GM21390 (cell line): ENCODE measurements at regions not wholly inside any gene's neighbourhood (a gene's known extent, or its start where the extent isn't known, plus 50 kb on each side); places are given as distances from the start of the nearest gene placed in this dataset.

ENCODE experiments used
- ATAC-seq: cut with Tn5 transposase; IDR thresholded peaks from one replicate; pipeline ENCODE4 v1.9.1; 2021; ENCODE audit not compliant: unreplicated experiment

DNA sequence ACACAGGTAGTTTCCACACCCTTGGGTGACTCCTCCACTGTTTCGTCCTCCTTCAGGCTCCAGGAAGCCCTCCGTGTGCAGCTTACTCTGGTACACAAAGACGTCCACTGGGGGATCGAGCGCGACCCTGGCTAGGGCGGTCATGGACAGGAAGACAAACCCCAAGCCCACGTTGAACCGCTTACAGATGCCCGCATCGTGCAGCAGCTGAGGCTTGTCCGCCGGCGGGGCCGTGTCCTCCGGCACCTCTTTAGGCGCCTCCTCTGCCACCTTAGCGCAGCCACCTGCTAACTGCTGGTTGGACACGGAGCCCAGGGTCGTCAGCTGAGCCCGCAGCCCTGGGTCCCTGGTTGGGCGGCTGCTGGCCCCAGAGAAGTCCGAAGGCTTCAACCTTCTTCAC lies 309.0 kb upstream of the BTBD3 start:
- no peak for ATAC-seq

DNA sequence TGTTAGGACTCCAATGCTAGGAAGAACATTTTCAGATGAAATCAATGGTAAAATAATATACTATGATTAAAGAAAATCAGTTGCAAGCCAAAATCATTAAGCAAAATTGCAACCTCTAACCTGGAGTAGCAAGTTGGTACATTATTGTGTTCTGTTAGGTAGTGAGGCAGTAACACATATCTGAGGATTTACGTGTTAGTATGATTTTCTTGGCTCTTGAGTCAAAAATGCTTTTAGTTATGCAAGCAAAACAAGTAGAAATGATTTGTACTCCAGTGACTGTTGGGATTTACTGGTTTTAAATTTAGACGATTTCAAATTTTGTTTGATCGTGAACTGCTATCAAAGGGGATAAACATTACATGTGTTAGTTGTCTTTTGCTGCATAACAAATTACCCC lies 293.0 kb upstream of the BTBD3 start:
- no peak for ATAC-seq

DNA sequence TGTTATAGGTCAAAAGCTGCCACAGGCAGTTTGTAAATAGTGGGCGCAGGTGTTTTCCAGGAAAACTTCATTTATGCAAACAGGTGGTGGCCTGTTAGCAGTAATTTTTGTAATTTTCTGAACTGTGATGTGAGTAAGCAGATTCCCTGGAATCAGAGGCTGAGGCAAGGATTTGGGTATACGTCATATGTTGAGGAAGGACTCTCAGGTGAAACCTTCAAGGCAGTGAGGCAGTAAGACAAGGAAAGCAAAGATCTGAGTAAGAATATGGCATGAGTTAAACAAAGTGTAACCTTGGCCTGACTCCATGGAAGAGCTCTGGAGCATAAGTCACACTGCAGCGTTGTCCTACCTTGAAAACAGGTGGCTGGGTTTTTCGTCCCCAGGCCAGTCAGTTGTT lies 291.1 kb upstream of the BTBD3 start:
- no peak for ATAC-seq

DNA sequence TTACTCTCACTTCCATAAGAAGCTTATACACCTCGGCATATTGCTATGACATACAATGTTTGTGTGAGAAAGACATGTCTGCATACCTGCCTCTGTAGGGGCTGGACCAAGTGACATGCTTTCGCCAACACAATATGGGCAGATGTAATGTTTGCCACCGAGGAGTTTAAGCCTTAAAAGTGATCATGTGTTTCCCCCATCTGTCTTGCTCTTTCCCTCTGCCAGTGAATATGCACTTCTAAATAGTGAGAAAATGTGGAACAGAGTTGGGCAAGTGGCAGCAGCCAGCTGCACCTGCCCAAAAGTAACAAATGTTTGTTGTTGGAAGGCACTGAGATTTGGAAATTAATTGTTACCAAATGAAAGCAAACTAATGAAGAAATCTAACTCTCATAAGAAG lies 274.8 kb upstream of the BTBD3 start:
- no peak for ATAC-seq

DNA sequence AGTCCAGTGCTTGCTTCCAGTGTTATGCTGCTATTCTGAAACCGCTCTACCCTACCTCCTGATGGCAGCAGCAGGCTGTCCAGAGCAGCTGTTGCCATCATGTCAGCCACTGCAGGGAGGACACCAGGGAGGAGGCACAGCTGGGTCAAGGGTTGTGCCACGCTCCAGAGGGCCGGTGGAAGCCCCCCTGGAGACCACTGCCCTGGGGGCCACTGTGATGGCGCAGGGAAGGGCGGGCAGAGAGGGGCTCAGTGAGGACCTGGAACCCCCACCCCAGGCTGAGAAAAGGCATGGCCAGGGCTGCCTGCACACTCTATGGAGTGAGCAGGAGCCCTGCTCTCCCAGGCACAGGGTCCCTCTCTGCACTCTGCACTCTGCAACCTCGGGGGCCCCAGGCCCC lies 271.3 kb upstream of the BTBD3 start:
- no peak for ATAC-seq

DNA sequence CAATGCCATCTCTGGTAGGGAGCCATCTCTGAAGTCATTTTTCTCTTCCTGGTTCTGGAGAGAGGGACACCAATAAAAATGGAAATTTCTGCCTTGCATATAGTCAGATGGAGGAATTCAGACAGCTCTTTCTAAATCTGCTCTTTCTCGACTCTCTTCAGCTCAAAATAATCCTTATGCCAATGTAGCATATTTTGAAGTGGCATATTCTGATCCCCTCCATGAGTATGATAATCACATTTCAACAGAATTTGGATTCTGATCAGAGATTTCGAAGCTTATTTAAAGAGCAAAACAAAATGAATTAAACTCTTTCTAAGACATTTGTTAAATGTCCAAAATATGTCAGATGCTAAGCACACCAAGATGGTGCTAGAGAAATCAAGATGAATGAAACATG lies 267.1 kb upstream of the BTBD3 start:
- ATAC-seq: no peak

DNA sequence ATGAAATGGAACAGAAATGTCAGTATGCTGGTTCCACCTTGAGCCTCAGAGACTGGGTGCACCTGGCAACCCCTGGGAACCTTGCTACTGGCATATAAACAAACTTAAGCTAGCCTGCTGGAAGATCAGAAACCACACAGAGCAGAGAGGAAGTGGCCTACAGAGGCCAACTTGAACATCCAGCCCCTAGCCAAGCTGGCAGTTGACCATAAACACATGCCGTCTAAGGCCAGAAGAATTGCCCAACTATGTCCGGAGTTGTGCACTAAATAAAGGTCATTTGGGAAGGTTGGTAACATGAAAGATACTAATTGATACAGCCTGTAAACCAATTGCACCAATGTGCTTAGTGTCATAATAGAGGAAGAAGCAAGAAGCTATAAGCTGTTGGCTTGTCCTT lies 266.6 kb upstream of the BTBD3 start:
- ATAC-seq: no peak

DNA sequence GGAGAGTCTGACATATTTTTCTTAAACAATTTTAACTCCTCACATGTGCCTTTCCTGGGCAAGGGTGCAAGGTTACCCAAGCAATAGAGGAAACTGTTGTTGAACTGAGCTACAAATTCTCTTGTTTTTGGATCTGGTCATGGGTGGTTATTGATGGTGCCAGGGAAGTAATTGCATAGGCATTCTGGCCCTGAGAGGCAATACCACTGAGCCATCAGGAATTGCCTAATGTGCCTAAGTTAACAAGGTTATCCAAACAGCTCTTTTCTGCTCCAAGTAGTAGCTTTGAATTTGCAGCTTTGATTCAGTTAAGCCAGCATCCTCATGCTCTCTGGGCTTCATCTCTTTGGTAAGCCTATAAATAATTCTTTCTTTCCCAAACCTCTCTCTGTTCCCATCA lies 266.0 kb upstream of the BTBD3 start:
- no peak for ATAC-seq

DNA sequence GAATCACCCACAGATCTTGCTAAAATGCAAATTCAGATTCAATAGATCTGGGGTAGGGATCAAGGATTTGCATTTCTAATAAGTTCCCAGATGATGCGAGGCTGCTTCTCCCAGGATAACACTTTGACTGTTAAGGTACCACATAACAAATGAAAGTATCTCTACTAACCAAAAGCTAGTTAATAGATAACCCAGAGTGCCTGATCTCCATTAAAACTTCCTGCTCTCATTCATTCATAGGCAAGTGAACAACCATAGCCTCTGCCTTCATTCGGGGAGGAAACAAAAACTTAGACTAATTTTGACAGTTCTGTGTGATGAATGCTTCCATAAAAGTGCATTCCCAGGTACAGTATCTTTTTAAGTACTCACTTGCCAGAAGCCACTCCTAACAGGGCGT lies 265.6 kb upstream of the BTBD3 start:
- ATAC-seq: no peak

DNA sequence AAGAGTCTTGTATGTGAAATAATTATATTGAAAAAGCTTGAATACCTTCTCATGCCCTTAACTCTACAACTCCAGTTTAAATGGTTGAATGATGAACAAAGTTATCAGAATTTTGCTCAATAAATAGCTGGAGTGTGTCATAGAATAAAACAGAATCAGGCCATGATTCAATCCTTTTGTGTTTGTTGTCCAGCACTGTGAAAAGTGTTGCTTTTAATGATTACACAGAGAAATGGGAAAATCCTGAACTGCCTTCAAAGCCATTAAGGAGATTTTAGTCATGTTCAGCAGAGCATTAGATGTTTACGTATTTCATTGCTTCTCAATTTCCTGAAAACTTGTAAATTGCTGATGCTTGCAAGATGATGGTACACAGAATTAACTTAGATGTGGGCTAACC lies 262.9 kb upstream of the BTBD3 start:
- no peak for ATAC-seq

DNA sequence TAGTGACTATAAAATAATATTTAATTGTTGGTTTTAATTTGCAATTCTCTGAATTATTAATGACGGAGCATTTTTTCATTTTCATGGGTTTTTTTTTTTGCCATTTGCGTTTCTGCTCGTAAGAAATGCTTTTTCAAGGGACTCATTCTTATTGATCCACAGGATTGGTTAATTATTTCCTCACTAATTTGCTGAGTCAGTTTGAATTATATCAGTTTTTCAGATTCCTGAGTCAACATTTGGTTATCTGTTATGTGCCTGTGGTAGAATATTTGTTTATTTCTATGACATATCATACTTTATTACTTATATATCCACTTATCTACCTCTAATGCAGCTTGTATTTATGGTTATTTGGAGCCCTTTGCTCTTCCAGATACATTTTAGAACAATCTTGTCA lies 257.0 kb upstream of the BTBD3 start:
- no peak for ATAC-seq

DNA sequence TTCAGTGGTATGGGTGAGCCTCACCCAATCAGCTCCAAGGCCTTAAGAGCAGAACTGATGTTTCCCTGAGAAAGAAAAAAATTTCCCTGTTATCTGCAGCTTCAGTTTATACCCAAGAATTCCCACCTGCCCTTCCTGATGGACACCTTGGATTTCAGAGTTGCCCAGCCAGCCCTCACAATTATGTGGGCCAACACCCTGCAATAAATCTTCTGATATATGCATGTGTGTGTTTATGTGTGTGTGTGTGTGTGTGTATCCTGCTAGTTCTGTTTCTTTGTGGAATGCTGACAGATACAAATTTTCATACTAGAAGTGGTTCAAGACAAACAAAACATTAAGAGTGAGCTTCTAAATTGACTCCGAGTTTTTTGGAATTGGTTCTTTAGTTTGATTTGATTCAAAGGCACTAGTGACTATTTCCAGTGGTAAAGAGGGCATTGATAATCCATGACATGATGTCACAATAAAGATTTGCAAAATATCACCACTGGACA lies 246.6 kb upstream of the BTBD3 start:
- ATAC-seq: no peak

DNA sequence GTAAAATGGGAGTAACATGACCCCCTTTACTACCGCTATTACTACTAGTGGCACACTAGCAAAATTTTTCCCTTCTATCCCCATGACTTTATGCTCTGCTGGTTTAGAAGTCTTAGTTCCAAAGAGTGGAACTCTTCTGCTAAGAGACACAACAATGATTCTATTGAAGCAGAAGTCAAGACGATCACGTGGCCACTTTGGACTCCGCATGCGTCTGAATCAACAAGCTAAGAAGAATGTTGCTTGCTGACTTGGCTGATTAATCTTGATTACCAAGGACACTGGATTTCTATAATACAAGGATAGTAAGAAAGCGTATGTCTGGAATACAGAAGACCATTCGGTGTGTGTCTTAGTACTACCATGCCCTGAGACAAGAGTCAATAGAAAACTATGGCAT lies 244.7 kb upstream of the BTBD3 start:
- no peak for ATAC-seq

DNA sequence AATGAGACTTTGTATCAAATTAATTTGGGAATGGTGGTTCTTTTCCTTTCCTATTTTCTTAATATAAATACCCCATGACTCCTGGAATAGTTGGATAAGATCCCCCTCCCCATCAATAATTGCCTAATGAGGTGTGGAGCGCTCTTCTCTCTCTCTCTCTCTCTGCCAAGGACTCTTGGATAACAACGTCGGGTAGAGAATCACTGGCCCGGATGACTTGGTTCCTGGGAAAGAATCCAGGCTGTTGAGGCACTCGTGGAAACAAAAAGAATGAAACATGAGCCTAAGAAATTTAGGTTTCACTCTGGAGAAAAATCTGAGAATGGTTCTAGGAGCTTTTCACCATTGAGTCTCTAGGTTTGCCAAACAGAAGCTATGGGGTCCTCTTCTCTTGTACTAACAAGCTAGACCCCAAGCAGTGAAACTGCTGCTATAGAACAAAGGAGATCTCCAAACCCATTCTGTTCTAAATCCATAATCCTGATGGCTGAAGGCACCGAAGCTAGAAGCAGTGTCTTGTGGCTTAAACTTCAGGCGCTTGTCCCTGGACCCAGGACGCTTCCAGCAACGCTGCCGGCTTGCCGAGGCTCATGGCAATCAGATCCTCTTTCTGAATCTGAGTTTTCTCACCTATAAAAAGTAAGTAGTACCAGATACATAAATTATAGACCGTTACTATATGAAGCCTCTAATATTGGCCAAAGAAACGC lies 241.6 kb upstream of the BTBD3 start:
- ATAC-seq: no peak

DNA sequence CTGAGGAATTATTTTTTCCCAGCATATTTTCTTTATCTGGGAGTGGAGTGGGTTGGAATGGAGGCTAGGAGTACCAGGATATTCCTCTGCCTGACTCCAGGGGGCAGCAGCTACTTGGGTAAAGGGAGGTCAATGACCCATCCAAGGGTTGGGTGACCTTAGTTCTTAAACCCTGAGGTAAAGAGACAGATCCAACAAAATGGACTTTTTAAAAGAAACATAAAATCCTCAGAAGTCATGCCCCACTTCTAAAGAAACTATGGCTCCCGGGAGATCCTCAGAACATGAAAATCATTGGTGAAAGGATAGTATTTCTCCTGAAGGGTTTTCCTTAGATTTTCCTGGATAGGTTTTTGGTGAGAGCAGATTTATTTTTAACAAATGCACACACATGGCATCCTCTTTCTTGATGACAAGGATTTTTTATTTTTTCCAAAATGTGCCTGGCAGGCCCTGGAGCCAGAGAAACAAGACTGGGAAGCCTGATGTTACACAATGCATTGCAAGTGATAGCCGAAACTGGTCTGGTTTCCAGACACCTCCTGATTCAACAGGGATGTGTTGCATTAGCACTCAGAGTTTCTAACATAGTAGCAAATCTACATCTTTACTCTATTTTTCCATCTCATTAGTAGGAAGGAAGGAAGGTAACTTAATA lies 240.9 kb upstream of the BTBD3 start:
- ATAC-seq: no peak

DNA sequence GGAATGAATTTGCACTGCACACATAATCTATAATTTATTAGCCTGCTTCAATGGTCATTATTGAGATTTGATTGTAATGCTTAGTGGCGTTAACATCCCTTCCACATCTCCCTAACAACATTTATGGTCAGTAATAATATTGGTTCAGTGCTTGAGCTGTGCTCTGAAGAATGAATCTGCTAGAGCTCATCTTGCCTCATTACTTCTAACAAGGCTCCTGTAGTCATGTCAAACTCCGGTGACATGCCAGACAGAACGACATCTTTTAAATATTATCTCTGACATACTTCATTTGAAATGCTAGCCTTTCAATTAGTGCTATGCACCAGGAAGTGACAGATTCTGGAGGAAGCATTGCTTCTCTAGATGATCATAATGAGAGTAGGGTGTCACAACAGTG lies 240.3 kb upstream of the BTBD3 start:
- ATAC-seq: no peak

DNA sequence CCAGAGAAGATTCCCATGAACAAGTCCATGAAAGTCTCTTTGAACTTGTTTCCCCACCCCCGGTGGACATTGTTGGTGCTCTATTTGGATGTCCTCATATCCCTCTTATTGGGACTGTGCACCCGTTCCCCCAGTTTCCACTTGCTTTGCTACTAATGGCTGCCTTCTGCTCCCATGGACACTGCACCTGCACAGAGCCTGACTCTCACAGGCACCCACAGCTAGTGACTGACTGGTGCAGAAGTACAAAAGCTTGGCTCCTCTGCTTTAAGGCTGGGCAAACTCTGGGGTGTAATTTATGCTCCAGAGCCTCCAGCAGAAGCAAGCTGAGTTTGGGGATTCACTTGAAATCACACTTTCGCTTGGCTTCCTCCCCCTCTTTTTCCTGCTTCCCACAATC lies 239.9 kb upstream of the BTBD3 start:
- no peak for ATAC-seq

DNA sequence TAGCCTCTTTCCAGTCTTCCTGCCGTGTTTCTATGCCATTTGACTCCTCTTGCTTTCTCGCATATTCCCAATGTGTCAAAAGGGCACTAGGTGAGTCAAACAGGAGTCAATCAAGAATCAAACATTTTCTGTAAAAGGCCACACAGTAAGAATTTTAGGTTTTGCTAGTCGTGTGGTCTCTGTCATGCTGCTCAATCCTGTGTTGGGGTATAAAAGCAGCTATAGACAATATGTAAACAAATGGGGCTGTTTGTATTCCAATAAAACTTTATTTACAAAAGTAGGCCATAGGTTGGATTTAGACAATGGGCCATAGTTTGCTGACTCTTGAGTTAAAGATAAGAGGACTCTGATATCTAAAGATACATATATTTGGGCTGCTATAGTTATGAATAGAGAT lies 235.4 kb upstream of the BTBD3 start:
- no peak for ATAC-seq

DNA sequence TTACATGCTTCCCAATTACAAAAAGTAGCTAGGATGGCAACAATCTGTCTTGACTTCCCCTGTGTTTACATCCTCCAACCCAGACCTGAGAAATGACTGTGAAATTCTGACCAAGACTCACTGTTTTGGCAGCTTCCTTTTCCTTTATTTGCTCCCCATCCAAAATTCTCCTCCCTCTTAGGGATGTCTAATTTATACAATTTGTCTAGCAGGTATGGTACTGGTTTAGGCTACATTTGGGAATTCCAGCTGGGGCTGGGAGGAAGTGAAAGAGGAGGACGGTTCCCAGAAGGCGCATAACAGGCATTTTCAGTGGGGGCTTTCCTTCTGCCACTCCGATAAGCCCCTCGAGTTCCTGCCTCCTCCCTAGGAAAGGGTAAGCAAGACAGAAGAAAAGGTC lies 231.5 kb upstream of the BTBD3 start:
- ATAC-seq: no peak

DNA sequence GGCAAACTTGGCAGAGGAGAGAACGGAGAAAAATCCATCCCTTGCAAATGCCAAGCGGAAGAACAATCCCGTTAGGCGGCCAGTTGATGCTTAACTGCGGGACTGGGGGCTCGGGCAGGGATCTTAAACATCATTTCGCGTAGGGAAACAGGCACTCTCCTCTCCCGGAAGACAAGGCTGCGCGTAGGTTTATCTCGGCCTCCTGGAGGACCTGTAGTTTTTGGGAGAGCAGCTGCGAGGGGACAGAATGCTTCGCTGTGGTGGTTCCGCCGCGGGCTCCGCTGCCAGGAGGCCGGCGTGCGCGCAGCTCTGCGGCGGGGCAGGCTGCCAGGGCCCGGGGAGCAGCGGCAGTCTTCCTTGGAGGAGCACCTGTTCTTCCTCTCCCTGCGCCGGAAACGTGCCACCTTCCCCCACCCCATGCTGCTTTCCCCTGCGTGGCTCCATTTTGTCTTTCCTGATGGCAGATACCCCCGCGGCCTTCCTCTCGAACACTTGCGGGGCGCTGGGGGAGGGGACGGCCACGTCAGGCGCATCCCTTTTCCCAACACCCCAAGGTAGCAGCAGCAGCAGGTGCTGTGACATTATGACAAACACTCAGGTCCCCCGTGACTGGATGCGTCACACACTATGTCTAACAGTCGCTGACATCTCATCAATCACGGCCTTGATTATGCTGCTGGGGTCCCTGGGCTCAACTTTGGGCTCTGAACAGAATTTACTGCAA lies 230.7 kb upstream of the BTBD3 start:
- ATAC-seq: no peak

DNA sequence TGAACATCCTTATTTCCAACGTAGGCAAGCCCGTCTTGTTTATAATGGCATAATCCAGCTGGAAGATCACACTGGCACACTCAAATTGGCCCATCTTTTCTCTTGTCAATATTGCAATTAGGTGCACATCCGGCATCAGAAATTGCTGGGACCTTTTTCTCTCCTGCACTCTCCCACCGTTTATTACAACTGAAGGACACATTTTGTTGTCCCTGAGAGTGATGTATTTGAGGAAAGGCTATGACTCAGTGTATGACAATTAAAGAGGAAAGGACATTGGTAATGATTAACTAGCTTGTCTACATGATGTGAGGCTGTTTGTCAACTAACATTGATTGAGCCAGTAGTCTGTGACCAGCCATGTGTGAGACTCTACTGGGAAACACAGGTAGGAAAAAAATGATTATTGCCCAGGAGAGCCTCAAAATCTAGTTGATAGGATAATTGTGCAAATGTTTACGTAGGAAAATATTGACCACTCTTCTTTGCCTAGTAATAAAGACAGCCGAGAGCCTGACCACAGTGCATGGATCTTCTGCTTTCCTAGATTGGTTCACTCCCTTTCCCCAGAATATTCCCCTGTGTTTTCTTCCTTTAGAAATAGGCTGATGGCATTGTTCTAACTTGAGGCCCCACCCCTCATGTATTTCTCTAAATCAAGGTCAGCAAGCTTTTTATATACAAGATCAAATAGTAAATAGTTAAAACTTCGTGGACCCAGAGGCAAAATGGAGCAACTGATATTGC lies 230.0 kb upstream of the BTBD3 start:
- no peak for ATAC-seq

DNA sequence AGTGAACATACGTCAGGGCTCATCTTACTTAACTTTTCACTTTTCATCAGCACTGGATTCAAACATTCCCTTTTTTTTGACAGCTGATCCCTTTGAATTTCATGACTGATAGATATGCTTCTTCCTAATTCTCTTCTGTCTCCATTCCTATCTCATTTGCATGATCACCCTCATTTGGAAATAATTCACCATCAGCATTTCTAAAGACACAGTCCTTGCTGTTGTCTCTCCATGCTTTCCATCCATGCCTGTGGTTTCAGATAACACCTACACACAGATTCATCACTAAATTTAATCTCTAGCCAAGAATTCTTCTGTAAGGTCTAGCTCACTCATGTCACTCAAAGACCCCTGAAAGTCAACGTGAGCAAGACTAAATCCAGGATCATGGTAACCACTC lies 228.4 kb upstream of the BTBD3 start:
- ATAC-seq: no peak
